Right lobe of liver (tissue), 6 donors: ENCODE measurements at regions not wholly inside any gene's neighbourhood (a gene's known extent, or its start where the extent isn't known, plus 50 kb on each side); places are given as distances from the start of the nearest gene placed in this dataset.

Experiments
- ATAC-seq, 4 donors: fragments of 200-7000 bp; cut with Tn5 transposase; one replicate each; pipeline ENCODE4 v1.9.1; 2020; ENCODE audit warnings: mild to moderate bottlenecking in 4 of 4, moderate library complexity in 4 of 4
- DNase-seq, 3 donors: peaks; one replicate each; pipeline ENCODE4 v3.0.0-alpha.2; 2020
- H3K27ac ChIP-seq, 3 donors: fragments of 200-600 bp; one replicate each; pipeline ENCODE4 v1.8.0; 2022
- H3K27me3 ChIP-seq, 2 donors: fragments of 200-600 bp; one replicate each; pipeline ENCODE4 v1.8.0; 2022
- H3K36me3 ChIP-seq, 4 donors: fragments of 200-600 bp; sonication (generic) in 1 of 4; one replicate each; pipeline versions ENCODE4 v1.5.1 to v1.8.0; 2017 to 2022; ENCODE audit warnings: control low read depth in 1 of 4
- H3K4me1 ChIP-seq, 4 donors: fragments of 200-600 bp; sonication (generic) in 1 of 4; one replicate each; pipeline versions ENCODE4 v1.5.1 to v1.8.0; 2017 to 2022; ENCODE audit warnings: control low read depth in 1 of 4
- H3K4me3 ChIP-seq, 3 donors: fragments of 200-600 bp; one replicate each; pipeline ENCODE4 v1.8.0; 2022
- H3K9me3 ChIP-seq, 4 donors: fragments of 200-600 bp; sonication (generic) in 1 of 4; one replicate each; pipeline versions ENCODE4 v1.5.1 to v1.8.0; 2017 to 2022; ENCODE audit warnings: control low read depth in 1 of 4
- CTCF ChIP-seq, 4 donors: fragments of 200-600 bp in 3 of 4; fragments of 450-650 bp in 1 of 4; IDR thresholded peaks; one replicate each; pipeline versions ENCODE4 v1.5.1 to v1.8.0; 2016 to 2022; ENCODE audit warnings: antibody characterized with exemption in 4 of 4, mild to moderate bottlenecking in 2 of 4
- POLR2A ChIP-seq: fragments of 450-650 bp; IDR thresholded peaks from one replicate; pipeline ENCODE4 v1.6.1; 2017; ENCODE audit warnings: antibody characterized with exemption, mild to moderate bottlenecking
- WGBS: methylation state at CpG from one replicate; pipeline ENCODE4 v1.1.6; 2018; ENCODE audit warnings: low coverage, low lambda C conversion rate; ENCODE audit not compliant: insufficient coverage; ENCODE audit errors: missing lambda C conversion rate; 5-methylcytosine and 5-hydroxymethylcytosine counted together
- intact Hi-C, 2 donors: fragments of 100-400 bp; cut with DNase I; formaldehyde crosslinking; loops; one replicate each; pipeline versions ENCODE4 v1.11.2 to v1.14.1; 2022
- donor health status: DM: no; HTN: yes; CAD: no.
- donor health status: DM: no; HTN: no; CAD: no.
- donor health status: DM: no; HTN: no; CAD: no.
- donor health status: DM: no; HTN: yes; CAD: no.
- donor health status: DM: no; HTN: yes; CAD: no.

GRCh38 chr16:65666132-65666941 lies 544.5 kb upstream of the CDH11 start:
- H3K9me3 ChIP-seq = no peaks in the 10 kb centered on the region
- H3K4me3 ChIP-seq = no peak overlapping the region
- H3K27ac ChIP-seq = no peak overlapping the region
- WGBS = 68% methylated on average over 5 of the region's 11 CpGs
- no peaks in the 10 kb centered on the region for H3K27me3 ChIP-seq
- no peak for DNase-seq
- intact Hi-C loops = no loop called here
- H3K4me1 ChIP-seq = no peaks in the 10 kb centered on the region
- TF ChIP-seq CTCF (IDR thresholded peaks at IDR 0.05) (no peak), POLR2A (no peak)
- H3K36me3 ChIP-seq = no peaks in the 10 kb centered on the region
- ATAC-seq = no peak

- Histone ChIP-seq H3K27me3 (no peaks in the 10 kb centered on the region), H3K27ac (no peak overlapping the region), H3K9me3 (no peaks in the 10 kb centered on the region), H3K4me3 (no peak overlapping the region), H3K4me1 (no peaks in the 10 kb centered on the region), H3K36me3 (no peaks in the 10 kb centered on the region)
- ATAC-seq (no peak), DNase-seq (no peak)
- intact Hi-C loops = no loop called here
- no peak for TF ChIP-seq CTCF (IDR thresholded peaks at IDR 0.05)
- TF ChIP-seq POLR2A = no peak
- 22% methylated on average over 3 of the region's 3 CpGs for WGBS
Observed at GRCh38 chr16:65665586-65665985, 543.7 kb upstream of the CDH11 start.

- H3K4me3 ChIP-seq = no peak overlapping the region
- no peaks in the 10 kb centered on the region for H3K4me1 ChIP-seq
- DNase-seq (no peak), ATAC-seq (no peak)
- no peaks in the 10 kb centered on the region for H3K27me3 ChIP-seq
- TF ChIP-seq CTCF (IDR thresholded peaks at IDR 0.05) (no peak), POLR2A (no peak)
- 72% methylated on average over 3 of the region's 3 CpGs for WGBS
- intact Hi-C loops = no loop called here
- no peak overlapping the region for H3K27ac ChIP-seq
- H3K9me3 ChIP-seq = no peaks in the 10 kb centered on the region
- H3K36me3 ChIP-seq = no peaks in the 10 kb centered on the region
Observed at GRCh38 chr16:65663774-65664173, 541.9 kb upstream of the CDH11 start.

- intact Hi-C loops = no loop called here
- no peak overlapping the region for H3K4me3 ChIP-seq
- H3K27ac ChIP-seq = no peak overlapping the region
- no peaks in the 10 kb centered on the region for H3K4me1 ChIP-seq
- DNase-seq (no peak), ATAC-seq (no peak)
- no peak for TF ChIP-seq POLR2A
- TF ChIP-seq CTCF (IDR thresholded peaks at IDR 0.05) = no peak
- H3K9me3 ChIP-seq = no peaks in the 10 kb centered on the region
- H3K27me3 ChIP-seq = no peaks in the 10 kb centered on the region
- WGBS = 53% methylated on average over 4 of the region's 4 CpGs
- H3K36me3 ChIP-seq = no peaks in the 10 kb centered on the region
Observed at GRCh38 chr16:65662256-65662655, 540.4 kb upstream of the CDH11 start.
